Erythroblast (primary cell): ENCODE measurements at regions not wholly inside any gene's neighbourhood (a gene's known extent, or its start where the extent isn't known, plus 50 kb on each side); places are given as distances from the start of the nearest gene placed in this dataset.
"Not testable (repeated sequence)": the region's sequence is repeated elsewhere in the genome, so short reads cannot be mapped to it uniquely, and the experiment has no call there.

ENCODE experiments used
- DNase-seq, 2 experiments: peaks; one replicate each; lab custom pipeline; 2025; lab: John Stamatoyannopoulos, UW

DNA sequence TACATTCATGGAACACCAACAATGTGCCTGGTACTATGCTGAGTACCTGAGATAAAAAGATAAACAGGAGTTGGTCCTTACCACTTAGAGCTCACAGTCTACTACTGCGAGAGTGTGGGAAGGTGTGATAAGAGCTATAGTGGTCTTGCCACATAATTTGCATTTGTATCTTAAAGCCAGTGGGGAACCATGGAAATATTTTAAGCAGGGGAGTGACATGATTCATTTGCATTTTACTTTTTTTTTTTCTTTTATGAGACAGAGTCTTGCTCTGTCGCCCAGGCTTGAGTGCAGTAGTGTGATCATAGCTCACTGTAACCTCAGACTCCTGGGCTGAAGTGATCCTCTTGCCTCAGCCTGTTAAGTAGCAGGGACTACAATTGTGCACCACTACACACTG lies 53.6 kb downstream of the SRGAP2 start:
- DNase-seq, result not testable (repeated sequence)

DNA sequence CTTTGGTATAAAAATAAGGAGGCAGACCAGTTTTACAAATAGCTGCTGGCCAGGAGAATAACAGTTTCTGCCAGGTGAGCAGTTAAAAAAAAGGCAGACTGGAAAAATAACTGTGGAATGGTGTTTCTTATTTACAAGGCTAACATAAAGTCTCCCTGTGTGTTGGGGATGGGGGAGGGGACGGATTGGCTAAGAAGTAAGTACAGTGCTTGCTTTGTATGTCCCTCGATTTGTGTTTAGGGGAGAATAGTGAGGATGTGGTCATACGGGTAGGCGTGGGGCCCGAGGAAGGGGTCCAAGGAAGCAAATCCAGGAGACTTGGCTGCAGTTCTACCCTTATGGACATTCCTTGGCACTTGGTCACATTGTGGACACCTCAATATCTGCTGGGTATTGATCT lies 58.1 kb downstream of the SRGAP2 start:
- DNase-seq, result not testable (repeated sequence)

DNA sequence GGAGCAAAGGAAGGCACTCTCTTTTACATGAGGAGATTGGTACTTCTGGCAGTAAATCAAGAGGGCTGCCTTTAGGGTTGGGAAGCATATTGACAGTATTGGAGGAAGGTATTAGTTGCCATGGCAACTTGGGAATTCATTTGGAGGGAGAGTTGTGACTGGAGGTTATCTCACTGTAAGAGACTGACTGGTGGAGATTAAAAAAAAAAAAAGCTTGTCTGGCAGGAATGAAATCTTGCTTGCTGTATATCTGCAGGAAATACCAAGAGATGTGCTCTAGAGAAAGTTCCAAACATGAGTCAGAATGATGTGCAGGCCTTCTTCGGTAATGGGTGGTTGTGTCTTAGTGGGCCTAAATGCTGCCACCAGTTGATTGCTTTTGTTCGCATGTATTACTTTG lies 59.1 kb downstream of the SRGAP2 start:
- DNase-seq, result not testable (repeated sequence)

DNA sequence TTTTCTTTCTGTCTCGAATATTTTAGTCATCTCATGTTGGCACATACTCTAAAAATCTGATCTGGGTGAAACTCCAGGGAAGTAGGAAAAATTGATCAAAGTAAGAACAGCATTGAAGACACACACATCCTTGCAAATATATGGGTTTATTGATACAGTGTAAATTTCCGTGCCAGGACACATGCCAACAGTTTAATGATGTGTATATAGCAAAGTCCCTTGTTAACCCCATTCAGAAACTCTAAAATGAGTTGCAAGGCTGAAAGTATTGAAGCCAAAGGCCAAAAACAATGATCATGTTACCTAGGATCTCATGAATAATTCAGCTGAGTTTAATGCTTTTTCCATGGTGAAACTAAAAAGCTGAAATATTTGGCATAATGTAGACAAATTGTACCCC lies 61.6 kb downstream of the SRGAP2 start:
- not testable (repeated sequence) for DNase-seq

DNA sequence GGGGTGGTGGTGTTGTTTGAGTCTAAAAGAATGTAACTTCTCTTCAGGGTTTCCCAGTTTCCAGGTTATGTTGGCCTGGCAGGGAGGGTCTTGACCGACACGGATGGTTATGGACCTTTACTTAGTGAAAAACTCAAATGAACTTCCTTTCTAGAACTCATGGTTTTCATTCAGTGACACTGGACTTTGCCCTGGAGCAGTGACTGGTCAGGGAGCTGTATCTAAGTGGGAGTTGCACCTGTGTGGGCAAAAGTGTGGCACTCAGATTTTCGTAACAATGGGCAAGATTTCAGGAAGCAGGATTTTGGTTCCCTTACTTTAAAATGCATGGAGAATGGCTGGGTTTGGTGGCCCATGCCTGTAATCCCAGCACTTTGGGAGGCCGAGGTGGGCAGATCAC lies 67.8 kb downstream of the SRGAP2 start:
- not testable (repeated sequence) for DNase-seq

DNA sequence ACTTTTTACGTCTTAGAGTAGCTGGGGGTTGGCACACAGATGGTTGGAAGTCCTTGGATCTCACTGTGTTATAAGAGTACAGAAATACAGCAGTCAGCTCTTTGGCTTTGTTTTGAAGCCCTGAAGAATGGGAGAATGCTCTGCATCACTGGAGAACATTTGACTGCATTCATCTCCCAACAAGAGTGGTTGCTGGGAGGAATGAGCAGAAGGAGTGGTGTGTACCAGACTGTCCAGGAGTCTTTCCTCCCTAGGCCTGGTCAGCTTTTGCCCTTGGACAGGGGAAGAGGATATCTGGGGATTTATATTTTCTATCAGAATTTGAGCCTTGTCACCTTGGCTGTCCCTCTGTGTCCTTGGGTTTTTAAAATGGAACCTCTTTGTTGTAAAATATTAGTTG lies 69.8 kb downstream of the SRGAP2 start:
- not testable (repeated sequence) for DNase-seq

DNA sequence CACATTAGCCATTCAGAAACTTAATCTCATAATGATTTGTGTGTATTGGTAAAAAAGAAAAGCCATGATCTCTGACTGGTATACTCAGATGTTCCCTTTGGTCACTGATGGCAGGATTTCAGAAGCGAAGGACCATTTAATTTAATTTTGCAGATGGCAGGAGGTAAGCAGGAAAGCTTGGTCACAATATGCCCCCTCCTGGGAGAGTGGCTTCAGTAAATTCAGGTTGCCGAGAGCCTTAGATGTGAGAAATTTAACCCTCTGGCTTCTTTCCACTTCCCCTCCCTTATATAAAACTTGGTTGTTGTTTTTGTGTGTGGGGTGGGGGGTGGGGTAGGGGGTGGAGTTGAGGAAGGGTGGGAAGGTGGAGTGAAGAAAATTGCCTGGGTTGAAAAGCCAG lies 72.8 kb downstream of the SRGAP2 start:
- not testable (repeated sequence) for DNase-seq

DNA sequence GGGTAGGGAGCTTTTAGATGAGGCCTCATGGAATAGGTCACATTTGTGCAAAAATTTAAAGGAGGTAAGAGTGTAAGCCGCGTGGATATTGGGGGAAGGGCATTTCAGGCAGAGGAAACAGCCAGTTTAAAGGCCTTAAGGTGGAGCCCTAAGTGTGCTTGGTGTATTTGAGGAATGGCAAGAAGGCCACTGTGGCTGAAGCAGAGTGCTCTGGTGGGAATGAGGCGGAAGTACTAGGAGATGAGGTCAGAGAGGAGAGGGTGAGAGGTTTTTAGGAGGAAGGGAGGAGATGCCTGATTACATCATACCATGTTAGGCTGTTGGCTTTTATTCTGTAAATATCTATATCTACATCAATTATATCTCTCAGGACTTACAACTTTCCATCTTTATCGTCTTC lies 75.3 kb downstream of the SRGAP2 start:
- DNase-seq, result not testable (repeated sequence)

DNA sequence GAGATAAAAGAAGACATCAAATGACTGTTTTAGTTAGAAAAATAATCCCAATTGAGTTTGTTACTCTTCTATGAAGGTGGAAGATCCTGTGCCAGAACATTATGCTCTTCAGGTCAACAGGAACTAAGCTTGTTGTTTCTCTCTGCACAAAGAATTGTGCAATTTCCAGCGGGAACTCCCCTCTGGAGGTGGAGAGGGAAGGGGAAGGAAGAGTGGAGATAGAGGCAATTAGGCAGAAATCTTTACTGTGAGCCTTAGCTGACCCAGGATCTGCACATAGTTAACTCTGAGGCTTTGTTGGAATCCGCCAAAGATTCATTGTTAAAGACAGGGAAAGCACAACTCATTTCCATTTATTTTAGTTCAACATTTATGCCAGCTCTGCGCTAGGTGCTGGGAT lies 77.3 kb downstream of the SRGAP2 start:
- not testable (repeated sequence) for DNase-seq

DNA sequence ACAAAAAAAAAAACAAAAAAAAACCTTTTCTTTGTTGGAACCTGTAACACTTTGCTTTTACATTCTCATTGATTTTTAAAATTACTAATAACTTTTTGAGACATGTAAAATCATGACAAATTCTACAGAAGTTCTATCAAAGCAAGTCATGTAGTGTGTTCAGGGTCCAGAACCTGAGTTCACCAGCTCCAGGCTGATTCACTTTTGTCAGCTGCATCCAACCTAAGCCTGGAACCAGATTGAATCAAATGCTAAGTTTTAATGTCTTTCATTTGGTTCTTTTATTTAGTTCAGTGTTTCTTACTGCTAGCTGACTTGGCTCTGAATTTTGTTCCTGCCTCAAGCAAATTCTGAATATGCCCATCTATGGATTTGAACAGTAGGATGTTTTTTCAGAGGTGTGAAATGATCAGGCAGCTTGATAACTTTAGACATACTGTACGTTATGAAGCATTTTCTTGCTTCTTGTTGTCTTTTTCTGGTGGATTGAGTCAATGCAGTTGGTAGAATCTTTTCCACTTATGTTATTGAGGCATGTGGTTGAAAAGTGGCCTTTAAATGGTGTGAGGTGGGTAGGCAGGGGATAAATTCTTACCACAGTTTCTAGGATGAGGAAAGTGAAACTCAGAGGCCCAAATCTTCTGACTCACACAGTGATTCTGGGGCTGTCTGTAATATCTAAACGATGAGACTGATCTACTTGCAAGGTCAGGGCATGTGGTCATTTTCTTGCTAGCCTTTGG lies 78.7 kb downstream of the SRGAP2 start:
- not testable (repeated sequence) for DNase-seq

DNA sequence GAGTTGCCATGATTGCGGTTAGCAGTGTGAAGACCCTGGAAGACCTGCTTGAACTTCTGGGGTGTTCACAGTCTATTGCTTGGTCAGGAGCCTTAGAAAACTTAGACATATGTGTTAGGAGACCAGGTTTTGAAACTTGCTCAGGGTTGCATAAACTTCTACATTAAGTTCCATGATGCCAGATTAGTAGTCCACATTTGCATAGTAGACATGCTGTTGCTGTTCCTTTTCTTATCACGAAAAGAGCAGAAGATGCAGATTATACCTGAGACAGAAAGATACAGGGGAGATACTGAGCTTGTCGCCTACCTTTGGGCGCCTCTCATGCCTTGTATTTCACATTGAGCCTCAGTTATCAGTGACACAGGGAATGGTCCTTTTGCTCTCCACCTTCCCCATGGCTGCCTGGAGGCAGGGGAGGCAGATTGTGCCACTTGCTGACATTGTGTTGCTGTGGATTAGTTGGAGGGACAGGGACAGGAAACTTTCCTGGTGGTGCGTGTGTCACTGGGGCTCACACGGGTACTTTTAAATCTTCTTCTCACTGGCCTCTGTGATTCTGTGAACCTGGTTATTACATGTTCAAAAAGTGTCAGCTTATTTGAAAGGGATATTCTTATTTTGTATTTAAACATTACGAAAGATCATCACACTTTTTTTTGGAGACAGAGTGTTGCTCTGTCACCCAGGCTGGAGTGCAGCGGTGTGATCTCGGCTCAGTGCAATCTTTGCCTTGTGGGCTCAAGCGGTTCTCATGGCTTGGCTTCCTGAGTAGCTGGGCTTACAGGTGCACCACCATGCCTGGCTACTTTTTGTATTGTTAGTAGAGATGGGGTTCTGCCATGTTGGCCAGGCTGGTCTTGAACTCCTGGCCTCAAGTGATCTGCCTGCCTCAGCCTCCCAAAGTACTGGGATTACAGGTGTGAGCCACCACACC lies 82.0 kb downstream of the SRGAP2 start:
- DNase-seq, result not testable (repeated sequence)

DNA sequence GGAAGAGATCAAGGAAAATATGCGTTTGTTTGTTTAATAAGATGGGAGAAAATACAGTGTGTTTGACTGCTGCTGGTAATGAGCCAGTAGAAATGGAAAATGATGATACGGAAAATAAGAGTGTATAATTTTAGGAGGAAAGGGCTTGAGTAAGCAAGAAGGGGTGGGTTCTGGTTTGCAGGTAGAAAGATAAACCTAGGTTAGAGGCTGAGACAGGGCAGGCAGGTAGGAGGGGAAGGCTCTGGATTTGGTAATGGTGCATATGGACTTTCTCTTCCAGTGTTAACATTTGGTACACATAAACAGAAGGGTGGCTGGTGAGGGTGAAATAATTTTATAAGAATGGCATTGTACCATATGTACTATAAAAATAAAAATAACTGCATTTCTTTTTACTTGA lies 84.4 kb downstream of the SRGAP2 start:
- not testable (repeated sequence) for DNase-seq

DNA sequence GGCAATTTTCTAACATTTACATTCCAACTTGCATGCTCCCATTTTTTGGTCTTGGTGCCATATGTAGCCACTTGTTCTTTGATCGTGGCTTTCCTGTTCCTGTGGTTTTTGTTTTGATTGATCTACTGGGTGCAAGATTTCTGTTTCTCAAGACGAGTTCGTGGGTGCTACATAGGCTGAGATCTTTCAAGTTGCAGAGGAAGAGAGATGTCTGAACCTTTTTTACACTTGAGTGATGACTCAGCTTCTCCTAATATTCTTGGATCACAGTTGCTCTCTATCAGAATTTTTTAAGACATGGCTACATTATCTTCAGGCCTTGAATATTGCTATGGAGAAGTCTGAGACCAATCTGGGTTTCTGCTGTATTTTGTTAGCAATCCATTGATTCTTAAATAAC lies 85.1 kb downstream of the SRGAP2 start:
- DNase-seq, result not testable (repeated sequence)

DNA sequence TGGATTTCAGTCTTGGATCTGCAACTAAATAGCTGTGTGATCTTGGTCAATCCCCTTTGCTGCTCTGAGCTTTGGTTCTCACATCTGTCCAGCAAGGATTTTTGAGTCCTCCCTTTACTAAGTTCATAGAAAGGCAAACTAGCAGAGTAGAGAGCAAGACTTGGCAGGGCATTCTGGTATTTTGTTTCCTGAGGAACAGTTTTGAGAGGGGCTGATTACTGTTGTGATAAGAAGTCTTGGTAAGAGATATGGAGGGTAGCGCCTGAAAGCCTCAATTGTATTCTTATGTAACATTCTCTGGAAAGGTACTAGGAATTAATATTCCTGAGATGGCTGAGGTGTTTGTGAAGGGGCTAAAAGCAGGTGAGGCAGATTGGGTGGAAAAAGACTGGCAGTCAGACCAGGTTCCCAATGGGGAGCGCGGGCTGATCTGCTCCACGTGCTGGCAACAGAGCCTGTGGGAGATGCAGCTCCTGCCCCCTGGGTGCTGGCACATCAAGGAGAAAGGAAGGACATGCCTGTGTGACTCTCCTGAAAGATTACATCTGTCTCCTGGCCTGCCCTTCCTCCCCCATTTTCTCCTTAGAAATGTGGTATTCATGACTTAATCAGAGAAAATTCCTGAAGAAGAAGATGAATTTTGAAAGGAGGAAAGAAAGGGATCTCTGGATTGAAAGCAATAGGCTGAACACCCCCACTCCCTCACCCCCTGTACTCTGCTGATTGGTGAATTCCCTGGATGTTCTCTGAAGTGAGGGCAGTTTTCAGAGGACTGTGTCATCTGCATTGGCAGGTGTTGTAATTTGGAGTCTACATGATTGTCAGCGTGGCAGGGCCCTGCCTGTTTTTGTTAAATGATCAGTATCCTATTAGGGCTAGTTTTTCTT lies 94.0 kb downstream of the SRGAP2 start:
- not testable (repeated sequence) for DNase-seq

DNA sequence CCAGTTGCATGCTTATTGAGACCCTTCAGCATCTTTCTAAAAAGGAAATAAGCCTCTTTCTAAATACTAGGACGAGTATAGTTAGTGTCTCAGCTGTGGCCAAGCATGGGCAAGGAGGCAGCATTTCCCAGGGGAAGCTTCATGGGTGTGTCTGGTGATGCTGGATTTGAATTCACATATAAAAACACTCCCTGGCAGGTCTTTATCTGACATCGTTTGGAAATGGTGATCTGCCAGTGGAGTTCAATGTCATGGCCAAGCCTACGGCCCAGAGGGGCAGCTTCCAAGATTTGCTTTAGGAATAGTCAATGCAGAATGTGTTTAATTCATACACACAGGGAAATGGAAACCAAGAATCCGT lies 94.7 kb downstream of the SRGAP2 start:
- DNase-seq, result not testable (repeated sequence)

DNA sequence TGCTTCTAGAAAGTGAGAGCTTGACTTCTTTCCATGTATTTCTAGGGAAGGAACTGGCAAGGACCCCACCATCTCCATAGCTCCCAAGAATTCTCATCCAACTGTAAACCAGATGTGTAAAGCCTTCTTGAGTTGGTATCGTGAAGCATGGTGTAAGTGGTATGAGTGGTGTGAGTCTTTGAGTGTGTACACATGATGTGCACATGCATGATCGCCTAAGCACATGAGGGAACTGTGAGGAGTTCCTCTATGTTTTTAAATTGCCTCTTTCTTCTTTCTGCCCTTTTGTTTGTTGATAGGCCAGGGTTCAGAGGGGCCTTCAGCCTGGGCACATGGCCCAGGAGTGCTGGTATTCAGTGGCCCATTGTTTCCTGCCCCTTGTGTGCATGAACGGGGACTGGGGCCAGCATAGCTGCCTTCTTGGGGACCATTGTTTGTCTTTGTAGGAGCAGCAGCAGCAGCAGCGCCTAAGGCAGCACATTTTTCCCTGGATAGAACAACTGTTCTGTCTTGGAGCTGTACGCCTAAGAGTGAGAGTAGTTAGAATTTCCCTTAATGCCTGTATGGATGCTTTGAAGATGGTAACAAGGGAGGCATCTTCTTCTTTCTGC lies 95.9 kb downstream of the SRGAP2 start:
- DNase-seq, result not testable (repeated sequence)

DNA sequence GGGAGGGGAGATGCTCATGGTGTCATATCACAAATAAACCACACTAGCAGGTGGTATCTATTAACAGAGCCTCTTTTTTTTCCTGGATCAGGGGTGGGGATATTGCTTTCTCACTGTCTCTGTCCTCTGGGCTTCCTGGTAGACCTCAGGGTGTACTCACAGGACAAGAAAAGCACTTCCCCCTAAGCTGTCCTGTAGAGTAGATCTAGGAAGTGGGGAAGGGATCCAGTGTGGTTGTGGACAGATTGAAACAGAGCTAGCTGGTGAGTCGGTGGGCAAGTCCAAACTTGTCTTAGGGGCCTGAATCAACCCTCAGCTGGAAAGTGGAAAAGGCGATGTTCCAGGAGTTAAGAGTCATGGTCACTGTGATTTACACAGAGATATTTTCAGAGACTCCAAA lies 96.6 kb downstream of the SRGAP2 start:
- not testable (repeated sequence) for DNase-seq

DNA sequence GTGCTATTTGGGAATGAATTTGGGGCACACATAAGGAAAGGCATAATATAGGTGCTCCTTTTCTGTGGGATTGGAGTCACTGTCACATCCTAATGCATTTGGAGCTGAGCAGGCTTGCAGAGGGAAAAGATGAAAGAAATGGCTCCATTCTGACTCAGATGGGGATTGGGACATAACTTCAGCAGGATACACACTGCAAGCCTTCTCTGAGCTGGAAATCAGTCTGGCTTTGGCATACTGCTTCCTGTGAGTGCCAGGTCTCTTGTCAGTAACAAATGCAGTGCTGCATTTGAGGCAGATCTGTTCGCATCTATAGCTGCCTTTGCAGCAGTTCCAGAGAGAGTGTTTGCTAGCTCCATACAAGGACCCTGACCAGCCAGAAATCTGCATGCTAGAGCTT lies 98.7 kb downstream of the SRGAP2 start:
- DNase-seq, result not testable (repeated sequence)

DNA sequence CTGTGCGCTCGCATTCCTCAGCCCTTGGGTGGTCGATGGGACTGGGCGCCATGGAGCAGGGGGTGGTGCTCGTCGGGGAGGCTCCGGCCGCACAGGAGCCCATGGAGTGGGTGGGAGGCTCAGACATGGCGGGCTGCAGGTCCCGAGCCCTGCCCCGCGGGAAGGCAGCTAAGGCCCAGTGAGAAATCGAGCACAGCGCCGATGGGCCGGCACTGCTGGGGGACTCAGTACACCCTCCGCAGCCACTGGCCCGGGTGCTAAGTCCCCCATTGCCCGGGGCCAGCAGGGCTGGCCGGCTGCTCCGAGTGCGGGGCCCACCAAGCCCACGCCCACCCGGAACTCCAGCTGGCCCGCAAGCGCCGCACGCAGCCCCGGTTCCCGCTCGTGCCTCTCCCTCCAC lies 104.1 kb downstream of the SRGAP2 start:
- DNase-seq, result not testable (repeated sequence)

DNA sequence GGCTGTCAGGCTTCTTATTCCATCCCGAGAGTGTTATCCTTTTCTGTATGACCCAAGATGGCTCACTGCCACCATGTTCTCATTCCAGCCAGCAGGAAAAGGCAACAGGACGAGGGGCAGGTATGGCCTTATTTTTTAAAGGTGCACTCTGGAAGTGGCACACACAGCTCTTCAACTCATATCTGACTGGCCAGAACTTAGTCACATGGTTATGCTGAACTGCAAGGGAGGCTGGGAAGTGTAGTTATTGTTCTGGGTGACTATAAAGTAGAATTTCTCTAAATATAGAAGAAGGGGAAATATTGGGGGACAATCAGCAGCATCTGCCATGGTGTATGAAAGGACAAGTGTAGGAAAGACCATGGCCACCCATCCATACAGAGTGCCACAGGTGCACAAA lies 107.6 kb downstream of the SRGAP2 start:
- not testable (repeated sequence) for DNase-seq

DNA sequence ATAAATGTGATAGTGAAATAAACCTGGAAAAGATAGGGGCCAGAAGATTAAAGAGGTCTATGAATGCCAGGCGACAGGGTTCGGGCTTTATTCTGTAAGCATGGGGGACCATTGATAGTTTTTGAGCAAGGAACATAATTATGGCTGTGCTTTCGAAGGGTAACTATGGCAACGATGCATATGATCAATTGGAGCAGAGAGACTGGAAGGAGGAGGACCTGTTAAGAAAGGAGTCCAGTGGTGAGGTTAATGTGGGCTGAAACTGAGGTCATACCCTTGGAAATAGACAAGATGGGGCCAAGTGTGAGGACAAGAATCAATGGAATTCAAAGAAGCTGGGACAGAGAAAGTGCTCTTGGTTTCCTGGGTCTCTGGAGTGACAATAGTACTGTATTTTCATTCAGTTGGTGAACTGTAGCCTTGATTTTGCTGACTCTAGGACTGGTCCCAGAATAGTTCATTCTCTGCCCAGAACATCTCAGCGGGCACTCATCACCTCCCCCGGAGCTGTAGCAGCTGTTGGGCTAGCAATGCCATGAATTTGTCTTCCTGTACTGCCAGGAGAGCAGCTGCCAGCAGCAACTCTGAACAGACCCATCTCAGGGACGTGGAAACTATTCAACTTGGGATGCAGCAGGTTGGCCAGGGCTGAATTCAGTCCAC lies 108.4 kb downstream of the SRGAP2 start:
- DNase-seq, result not testable (repeated sequence)
